ENCODE measurements at regions not wholly inside any gene's neighbourhood (a gene's known extent, or its start where the extent isn't known, plus 50 kb on each side); places are given as distances from the start of the nearest gene placed in this dataset.
"Not testable (repeated sequence)": the region's sequence is repeated elsewhere in the genome, so short reads cannot be mapped to it uniquely, and the experiment has no call there.

- no peak for DNase-seq
Measured at GRCh38 chr12:115380546-115381120, 696.7 kb upstream of the TBX3 start.

GRCh38 chr12:115378291-115378690 is 694.3 kb upstream of the TBX3 start:
- no peak for DNase-seq

DNA sequence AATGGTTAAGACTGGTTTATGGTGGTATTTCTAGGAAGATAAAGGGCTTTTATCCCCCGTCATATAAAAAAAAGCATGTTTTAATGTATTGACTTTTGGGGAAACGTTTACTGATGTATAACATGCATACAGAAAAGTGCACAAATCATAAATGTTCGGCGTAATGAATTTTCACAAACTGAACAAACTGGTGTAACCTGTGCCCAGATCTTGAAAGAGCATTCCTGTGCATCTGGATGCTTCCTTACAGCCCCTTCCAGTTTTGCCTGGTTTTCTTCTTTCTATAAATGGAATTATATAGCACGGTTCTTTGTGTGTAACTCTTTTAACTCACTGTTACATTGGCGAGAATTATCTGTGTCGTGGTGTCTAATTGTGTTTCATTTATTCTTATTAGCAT is 693.8 kb upstream of the TBX3 start:
- no peak for DNase-seq

GRCh38 chr12:115377230-115377629 is 693.3 kb upstream of the TBX3 start:
- DNase-seq: no peak

- no peak for DNase-seq
Measured at GRCh38 chr12:115375186-115375991, 691.4 kb upstream of the TBX3 start.

- DNase-seq: no peak
Measured at GRCh38 chr12:115374480-115375185, 690.7 kb upstream of the TBX3 start.

GRCh38 chr12:115371711-115372110 is 687.7 kb upstream of the TBX3 start:
- DNase-seq: no peak

GRCh38 chr12:115370650-115371049 is 686.7 kb upstream of the TBX3 start:
- no peak for DNase-seq

DNA sequence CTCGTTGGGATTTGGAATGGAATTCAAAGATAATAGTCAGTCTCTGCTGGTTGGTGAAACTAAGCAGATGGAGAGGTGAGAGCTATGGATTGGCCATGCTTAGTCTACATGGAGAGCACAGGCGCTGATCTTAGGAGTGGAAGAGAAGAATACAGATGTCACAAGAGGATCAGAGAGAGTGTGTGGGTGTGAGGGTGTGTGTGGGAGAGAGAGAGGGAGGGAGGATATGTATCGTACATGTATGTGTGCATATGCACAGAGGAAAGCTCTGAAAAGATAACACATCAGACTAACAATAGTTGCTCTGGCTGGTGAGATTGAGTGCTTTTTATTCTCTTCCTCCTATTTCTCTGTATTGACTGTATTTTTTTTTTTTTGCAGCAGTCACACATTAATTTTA is 686.2 kb upstream of the TBX3 start:
- DNase-seq: no peak

DNA sequence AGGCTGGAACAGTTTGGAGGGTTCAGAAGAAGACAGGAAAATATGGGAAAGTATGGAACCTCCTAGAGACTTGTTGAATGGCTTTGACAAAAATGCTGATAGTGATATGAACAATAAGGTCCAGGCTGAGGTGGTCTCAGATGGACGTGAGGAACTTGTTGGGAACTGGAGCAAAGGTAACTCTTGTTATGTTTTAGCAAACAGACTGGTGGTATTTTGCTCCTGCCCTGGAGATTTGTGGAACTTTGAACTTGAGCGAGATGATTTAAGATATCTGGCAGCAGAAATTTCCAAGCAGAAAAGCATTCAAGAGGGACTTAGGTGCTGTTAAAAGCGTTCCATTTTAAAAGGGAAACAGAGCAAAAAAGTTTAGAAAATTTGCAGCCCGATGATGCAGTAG is 682.3 kb upstream of the TBX3 start:
- DNase-seq: not testable (repeated sequence)

DNA sequence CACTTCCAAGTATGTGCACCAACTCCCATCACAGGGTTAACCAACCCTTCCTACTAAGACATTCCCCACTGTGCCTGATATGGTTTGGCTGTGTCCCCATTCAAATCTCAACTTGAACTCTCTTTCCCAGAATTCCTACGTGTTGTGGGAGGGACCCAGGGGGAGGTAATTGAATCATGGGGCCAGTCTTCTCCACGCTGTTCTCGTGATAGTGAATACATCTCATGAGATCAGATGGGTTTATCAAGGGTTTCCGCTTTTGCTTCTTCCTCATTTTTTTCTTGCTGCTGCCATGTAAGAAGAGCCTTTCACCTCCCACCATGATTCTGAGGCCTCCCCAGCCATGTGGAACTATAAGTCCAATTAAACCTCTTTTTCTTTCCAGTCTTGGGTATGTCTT is 681.8 kb upstream of the TBX3 start:
- not testable (repeated sequence) for DNase-seq

DNA sequence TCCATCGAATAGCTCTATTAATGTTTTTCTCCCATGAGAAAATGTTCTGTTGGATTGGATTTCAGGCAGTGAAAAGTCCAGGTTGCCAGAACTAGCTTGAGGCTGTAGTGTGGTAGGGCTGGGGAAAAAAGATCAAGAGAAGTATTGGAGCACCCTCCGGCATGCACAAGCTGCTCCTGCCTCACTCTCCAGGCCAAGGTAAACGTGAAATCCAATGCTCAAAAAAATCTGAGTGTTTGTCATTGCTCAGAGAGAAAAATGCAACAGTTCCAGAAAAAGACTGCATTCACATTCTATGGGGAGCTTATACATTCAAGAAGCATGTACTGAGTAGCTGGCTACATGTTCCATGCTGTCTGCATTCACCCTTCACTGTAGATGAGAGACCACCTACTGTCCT is 680.9 kb upstream of the TBX3 start:
- DNase-seq: no peak

- no peak for DNase-seq
Measured at GRCh38 chr12:115362339-115362976, 678.5 kb upstream of the TBX3 start.

- no peak for DNase-seq
Measured at GRCh38 chr12:115357681-115358080, 673.7 kb upstream of the TBX3 start.

DNA sequence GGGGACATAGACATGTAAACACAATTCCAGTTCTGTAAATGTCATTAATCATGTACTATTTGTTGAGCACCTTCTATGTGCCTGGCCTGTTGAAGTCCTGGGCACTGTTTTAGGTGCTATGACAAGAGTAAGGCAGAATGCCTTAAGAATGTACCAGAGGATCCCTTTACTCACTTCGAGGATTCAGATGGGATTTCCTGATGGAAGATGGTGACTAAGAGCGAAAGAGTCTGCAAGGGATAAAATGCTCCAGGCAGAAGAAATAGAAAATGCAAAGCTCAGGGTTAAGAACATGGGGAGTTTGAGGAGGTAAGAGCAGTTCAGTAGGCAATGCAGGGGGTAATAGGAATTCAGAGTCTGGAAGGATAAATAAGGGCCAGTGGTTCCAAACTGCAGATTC is 671.3 kb upstream of the TBX3 start:
- no peak for DNase-seq

DNA sequence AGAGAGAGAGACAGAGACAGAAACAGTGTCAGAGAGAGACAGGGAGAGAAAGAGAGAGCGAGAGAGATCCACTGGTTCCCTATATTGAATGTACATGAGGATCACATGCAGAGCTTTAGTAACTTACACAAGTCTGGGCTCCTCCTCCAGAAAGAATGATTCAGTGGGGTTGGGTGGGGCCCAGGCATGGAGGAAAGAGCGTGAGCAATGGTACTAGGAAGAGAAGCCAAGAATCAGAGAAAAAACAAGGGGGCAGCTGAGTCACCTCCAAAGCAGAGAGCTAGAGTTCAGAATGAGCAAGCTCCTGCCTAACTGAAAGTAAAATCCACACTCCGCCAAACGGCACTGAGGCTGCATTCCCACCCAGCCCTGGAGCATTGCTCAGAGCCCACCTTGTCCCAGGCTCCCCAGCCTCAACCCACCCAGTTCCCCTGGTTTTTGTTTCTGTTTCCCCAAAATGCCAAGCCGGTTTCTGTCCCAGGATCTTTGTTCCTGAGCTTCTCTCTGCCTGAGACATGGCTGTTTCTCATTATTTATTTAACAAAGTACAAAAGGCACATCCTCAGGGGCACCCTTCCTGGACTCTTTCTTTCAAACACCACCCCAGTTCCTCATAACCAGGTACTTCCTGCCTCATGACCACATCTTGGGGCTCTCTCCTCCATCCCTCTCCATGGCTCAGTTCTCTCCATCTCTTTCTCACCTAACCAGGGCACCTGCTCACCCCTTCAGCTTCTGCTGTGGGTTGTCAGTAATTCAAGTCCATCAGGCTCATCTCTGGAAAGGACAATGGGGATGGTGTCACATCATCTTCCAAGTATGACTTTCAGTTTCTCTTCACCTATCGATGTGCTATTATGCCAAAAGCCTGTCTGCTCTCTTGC is 670.3 kb upstream of the TBX3 start:
- DNase-seq: no peak

DNA sequence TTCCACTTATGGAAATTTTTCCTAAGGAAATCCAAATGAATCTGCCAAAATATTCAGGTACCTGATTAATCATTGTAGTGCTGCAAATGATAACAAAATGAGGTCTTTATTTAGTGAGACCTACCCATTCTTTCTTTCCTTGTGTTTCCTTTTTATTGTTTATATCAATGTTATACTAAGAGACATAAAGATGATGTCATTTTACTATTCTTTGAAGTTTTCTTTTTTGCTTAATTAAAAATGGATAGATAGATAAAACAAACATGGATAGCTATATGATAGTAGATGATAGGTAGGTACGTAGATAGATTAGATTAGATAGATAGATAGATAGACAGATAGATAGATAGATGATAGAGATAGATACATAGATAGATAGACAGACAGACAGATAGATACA is 669.5 kb upstream of the TBX3 start:
- DNase-seq: no peak

DNA sequence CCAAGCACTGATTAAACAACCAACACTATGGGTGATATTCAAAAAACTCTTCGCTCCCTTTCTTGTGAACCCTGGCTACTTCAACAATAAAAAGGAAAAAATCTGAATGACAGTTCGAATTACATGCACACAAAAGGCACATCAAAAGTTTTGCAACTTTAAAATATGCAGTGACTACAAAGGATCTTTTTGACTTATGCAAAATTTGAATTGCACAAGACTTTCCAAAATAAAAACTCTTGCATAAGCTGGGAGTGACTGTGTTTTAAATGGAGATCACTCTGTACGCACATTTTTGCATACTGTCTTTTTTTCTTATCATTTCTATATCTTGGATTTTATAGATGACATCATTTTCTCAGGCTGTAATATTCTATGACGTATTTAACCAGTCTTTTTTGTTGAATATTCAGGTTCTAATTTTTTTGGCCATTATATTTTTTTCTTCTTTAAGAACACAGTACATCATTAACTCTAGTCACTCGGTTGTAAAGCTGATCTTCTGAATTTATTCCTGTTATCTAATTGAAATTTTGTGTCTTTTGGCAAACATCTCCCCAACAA is 667.6 kb upstream of the TBX3 start:
- DNase-seq: no peak

- no peak for DNase-seq
Measured at GRCh38 chr12:115349711-115350110, 665.7 kb upstream of the TBX3 start.

DNA sequence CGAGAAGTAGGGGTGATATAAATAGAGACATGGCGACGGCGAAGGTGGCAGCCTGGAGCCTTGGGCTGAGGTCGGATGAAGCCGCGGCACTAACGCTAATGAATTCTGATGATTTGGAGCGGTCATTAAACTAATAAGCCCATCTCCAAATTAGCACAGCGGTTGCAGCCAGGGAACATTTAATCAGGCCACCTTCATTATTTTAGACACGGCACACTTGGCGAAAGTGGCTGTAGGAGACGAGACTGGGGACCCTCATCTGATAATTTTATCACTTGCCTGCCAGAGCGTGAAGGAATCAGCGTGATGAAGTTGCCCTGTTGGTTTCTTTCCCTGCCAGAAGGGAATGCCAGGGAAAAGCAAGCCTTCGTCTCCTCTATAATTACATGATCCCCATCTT is 664.3 kb upstream of the TBX3 start:
- no peak for DNase-seq

DNA sequence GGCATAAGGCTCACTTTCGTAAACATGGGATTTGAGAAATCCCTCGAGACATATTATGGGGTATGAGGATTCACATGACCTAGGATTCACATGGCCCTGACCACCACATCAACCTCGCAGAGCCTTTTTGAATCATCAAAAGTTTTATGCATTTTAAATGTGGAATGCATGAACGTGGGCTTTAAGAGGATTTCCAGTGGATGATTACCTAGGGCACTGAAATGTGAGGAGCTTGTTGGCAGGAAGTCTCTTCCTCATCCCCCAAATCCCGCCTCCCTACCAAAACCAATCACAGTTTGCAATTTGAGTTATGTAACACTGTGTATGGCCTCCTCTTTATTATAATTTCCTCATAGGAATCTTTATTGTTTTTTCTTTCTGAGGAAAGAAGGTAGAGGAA is 659.6 kb upstream of the TBX3 start:
- DNase-seq: no peak

- DNase-seq: no peak
Measured at GRCh38 chr12:115343008-115343407, 659.0 kb upstream of the TBX3 start.

All from COR-L47 (cell line).